GM12865 (cell line): ENCODE measurements at regions not wholly inside any gene's neighbourhood (a gene's known extent, or its start where the extent isn't known, plus 50 kb on each side); places are given as distances from the start of the nearest gene placed in this dataset.

Source experiments
- DNase-seq: peaks from one replicate; pipeline ENCODE4 v3.0.0; 2010; ENCODE audit warnings: low read depth
- H3K4me3 ChIP-seq: 2 replicates; pipeline ENCODE4 v1.5.1; 2011; ENCODE audit warnings: mild to moderate bottlenecking, low read depth, low read length, control low read depth
- TF ChIP-seq, protein P1 (sequence below): IDR thresholded peaks from 2 replicates; pipeline ENCODE4 v1.5.1; 2011; ENCODE audit warnings: low read length, control low read depth, low read depth, inconsistent platforms; ENCODE audit not compliant: insufficient read depth; ENCODE audit errors: missing control alignments

DNA sequence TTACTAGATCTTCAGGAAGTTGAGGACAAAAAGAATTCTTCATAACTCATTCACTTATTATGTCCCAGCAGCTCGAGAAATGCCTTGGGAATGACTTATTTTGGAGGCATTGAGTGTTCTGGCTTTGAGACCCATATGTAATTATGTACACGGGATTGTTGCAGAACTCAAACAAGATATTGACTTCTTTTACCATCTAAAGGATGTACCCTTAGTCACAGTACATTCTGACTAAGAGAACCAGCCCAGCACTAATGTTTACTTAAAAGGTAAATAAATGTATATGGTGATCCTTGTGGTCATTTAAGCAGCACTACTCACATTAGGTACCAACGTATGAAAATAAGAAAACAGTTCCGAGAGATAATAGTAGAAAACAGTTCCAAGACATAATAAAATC is 268.9 kb downstream of the ADCYAP1 start:
- no peak for DNase-seq
- no peak overlapping the region for H3K4me3 ChIP-seq
- TF ChIP-seq, protein P1, sequence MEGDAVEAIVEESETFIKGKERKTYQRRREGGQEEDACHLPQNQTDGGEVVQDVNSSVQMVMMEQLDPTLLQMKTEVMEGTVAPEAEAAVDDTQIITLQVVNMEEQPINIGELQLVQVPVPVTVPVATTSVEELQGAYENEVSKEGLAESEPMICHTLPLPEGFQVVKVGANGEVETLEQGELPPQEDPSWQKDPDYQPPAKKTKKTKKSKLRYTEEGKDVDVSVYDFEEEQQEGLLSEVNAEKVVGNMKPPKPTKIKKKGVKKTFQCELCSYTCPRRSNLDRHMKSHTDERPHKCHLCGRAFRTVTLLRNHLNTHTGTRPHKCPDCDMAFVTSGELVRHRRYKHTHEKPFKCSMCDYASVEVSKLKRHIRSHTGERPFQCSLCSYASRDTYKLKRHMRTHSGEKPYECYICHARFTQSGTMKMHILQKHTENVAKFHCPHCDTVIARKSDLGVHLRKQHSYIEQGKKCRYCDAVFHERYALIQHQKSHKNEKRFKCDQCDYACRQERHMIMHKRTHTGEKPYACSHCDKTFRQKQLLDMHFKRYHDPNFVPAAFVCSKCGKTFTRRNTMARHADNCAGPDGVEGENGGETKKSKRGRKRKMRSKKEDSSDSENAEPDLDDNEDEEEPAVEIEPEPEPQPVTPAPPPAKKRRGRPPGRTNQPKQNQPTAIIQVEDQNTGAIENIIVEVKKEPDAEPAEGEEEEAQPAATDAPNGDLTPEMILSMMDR, result no peak

DNA sequence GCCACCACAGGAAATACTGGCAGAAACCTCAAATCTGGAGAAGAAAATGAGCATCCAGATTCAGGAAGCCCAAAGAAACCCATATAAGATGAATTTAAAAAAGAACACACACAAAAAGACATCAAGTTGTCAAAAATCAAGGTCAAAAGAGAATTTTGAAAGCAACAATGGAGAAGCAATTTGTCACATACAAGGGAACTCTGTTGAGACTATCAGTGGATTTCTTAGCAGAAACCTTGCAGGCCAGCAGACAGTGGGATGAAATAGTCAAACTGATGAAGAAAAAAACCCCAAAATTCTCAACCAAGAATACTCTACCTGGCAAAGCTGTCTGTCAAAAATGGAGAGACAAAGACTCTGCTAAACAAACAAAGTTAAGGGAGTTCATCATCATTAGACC is 272.6 kb downstream of the ADCYAP1 start:
- H3K4me3 ChIP-seq, result no peak overlapping the region
- no peak for DNase-seq
- TF ChIP-seq, protein P1, result no peak

DNA sequence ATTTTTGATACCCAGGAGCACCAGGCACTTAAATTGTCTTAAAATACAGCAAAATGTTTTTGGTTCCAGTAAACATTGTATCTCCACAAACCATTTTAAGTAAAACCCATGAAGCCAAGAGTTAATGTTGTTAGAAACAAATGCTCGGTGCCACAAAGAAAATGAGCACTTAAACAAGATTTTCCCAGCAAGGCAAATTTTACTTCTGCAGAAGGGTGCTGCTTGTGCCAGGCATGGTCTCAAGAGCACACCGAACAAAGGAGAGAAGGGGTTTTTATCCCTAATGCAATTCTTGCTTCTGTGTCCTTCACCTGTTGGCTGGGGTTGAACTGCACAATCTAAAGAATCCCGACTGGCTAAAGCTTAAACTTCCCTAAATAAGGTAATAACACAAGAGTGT is 286.7 kb downstream of the ADCYAP1 start:
- TF ChIP-seq, protein P1, result no peak
- no peak for DNase-seq
- H3K4me3 ChIP-seq, result no peak overlapping the region

DNA sequence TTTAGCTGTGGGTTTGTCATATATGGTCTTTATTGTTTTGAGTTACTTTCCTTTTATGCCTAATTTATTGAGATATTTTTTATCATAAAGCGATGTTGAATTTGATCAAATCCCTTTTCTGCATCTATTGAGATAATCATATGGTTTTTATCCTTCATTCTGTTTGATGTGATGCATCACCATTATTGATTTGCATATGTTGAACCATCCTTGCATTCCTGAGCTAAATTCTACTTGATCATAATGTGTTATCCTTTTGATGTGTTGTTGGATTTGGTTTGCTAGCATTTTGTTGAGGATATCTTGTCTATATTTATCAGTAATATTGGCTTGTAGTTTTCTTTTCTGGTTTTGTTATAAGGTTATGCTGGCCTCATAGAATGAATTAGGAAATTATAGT is 308.5 kb downstream of the ADCYAP1 start:
- TF ChIP-seq, protein P1, result no peak
- no peak for DNase-seq
- H3K4me3 ChIP-seq, result no peak overlapping the region

DNA sequence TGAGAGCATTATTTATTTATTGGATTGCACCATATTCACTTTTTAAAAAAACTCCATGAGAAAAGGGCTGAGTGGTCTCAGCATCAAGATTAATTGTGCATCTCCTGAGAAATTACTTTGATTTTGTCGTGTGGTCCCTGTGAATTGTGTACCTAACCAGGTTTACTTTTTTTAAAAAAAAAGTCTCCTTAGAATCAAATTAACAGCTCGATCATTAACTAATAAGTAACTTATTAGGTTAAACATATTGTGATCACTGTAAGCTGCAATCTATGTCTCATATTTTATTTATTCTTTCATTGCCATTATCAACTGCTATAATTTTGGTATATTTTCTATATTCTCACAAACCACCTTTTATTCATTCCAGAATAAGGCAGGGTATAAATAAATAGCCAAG is 318.2 kb downstream of the ADCYAP1 start:
- TF ChIP-seq, protein P1, result no peak
- no peak for DNase-seq

DNA sequence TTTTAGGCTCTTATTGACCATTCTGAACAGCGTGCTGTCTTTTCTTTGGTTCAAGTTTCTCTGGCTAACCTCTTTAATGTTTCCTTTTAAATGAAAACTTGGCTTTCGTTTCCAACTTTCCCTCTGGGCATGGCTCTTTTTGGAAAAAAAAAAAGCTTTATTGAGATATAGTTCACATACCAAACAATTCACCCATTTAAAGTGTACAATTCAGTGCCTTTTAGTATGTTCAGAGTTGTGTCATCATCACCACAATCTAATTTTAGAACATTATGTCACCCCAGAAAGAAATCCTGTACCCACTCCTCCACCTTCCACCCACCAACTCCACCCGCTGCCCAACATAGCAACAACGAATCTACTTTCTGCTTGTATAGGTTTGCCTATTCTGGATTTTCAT is 322.4 kb downstream of the ADCYAP1 start:
- no peak for DNase-seq
- no peak overlapping the region for H3K4me3 ChIP-seq
- TF ChIP-seq, protein P1, result no peak

More for the DNA sequence above, 318.2 kb downstream of the ADCYAP1 start:
- H3K4me3 ChIP-seq, result no peak overlapping the region

DNA sequence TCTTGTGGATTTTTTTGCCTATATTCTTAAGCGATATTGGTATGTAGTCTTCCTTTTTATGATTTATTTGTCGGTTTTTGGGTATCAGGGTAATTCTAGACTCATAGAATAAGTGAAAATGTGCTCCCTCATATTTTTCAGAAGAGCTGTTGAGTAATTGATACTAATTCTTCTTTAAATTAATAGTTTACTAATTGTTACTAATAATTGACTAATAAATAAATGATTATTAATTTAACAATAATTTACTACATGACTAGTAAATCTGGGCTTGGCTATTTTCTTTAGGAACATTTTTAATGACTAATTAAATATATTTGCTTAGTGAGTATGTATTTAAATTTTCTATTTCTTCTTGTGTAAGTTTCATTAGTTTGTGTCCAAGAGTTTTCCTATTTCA is 325.0 kb downstream of the ADCYAP1 start:
- H3K4me3 ChIP-seq, result no peak overlapping the region
- TF ChIP-seq, protein P1, result no peak
- DNase-seq, result no peak
